ENCODE measurements at regions not wholly inside any gene's neighbourhood (a gene's known extent, or its start where the extent isn't known, plus 50 kb on each side); places are given as distances from the start of the nearest gene placed in this dataset.
A peak's percentile ranks its signal among the peaks of the same experiment; 100 is the strongest.
"Not testable (repeated sequence)": the region's sequence is repeated elsewhere in the genome, so short reads cannot be mapped to it uniquely, and the experiment has no call there.

- no peak for DNase-seq (ENCODE audit: low read depth)
These were observed 306.1 kb upstream of the DDI1 start for GRCh38 chr11:103730131-103730940.

GRCh38 chr11:103731670-103732069, 304.8 kb upstream of the DDI1 start:
- DNase-seq (ENCODE audit: low read depth) = no peak

GRCh38 chr11:103733889-103734288, 302.6 kb upstream of the DDI1 start:
- no peak for DNase-seq (ENCODE audit: low read depth)

GRCh38 chr11:103735497-103736032, 300.9 kb upstream of the DDI1 start:
- DNase-seq (ENCODE audit: low read depth) = no peak

GRCh38 chr11:103736315-103737036, 300.0 kb upstream of the DDI1 start:
- no peak for DNase-seq (ENCODE audit: low read depth)

GRCh38 chr11:103737037-103737622, 299.3 kb upstream of the DDI1 start:
- no peak for DNase-seq (ENCODE audit: low read depth)

GRCh38 chr11:103737747-103738146, 298.7 kb upstream of the DDI1 start:
- no peak for DNase-seq (ENCODE audit: low read depth)

GRCh38 chr11:103739074-103739796, 297.2 kb upstream of the DDI1 start:
- not testable (repeated sequence) for DNase-seq (ENCODE audit: low read depth)

GRCh38 chr11:103744496-103745153, 291.8 kb upstream of the DDI1 start:
- DNase-seq (ENCODE audit: low read depth) = no peak

- no peak for DNase-seq (ENCODE audit: low read depth)
These were observed 287.3 kb upstream of the DDI1 start for GRCh38 chr11:103749158-103749557.

- DNase-seq (ENCODE audit: low read depth) = no peak
These were observed 267.6 kb upstream of the DDI1 start for GRCh38 chr11:103768816-103769215.

- DNase-seq (ENCODE audit: low read depth) = no peak
These were observed 263.4 kb upstream of the DDI1 start for GRCh38 chr11:103773059-103773458.

- no peak for DNase-seq (ENCODE audit: low read depth)
These were observed 262.9 kb upstream of the DDI1 start for GRCh38 chr11:103773537-103773936.

- no peak for DNase-seq (ENCODE audit: low read depth)
These were observed 257.4 kb upstream of the DDI1 start for GRCh38 chr11:103779054-103779453.

- DNase-seq (ENCODE audit: low read depth) = no peak
These were observed 246.5 kb upstream of the DDI1 start for GRCh38 chr11:103789952-103790351.

- no peak for DNase-seq (ENCODE audit: low read depth)
These were observed 243.4 kb upstream of the DDI1 start for GRCh38 chr11:103792981-103793468.

GRCh38 chr11:103794262-103794661, 242.2 kb upstream of the DDI1 start:
- DNase-seq (ENCODE audit: low read depth) = no peak

GRCh38 chr11:103798026-103798425, 238.4 kb upstream of the DDI1 start:
- DNase-seq (ENCODE audit: low read depth) = peak; percentile 36

- DNase-seq (ENCODE audit: low read depth) = no peak
These were observed 238.0 kb upstream of the DDI1 start for GRCh38 chr11:103798446-103798845.

- no peak for DNase-seq (ENCODE audit: low read depth)
These were observed 235.9 kb upstream of the DDI1 start for GRCh38 chr11:103800406-103801114.

GRCh38 chr11:103803062-103803461, 233.4 kb upstream of the DDI1 start:
- no peak for DNase-seq (ENCODE audit: low read depth)

All from HS-5 (cell line).